GM23338 (cell line): ENCODE measurements at regions not wholly inside any gene's neighbourhood (a gene's known extent, or its start where the extent isn't known, plus 50 kb on each side); places are given as distances from the start of the nearest gene placed in this dataset.

ENCODE experiments used
- ATAC-seq: fragments of 200-7000 bp; cut with Tn5 transposase; 3 replicates; pipeline ENCODE4 v1.9.1; 2020
- DNase-seq: peaks from one replicate; pipeline ENCODE4 v3.0.0-alpha.2; 2015; ENCODE audit warnings: low spot score
- H2AFZ ChIP-seq: fragments of 200-600 bp; sonication (generic); 2 replicates; pipeline ENCODE4 v1.8.0; 2016; ENCODE audit warnings: antibody characterized with exemption, mild to moderate bottlenecking, moderate library complexity
- H3F3A ChIP-seq: fragments of 200-600 bp; sonication (generic); replicated peaks from 2 replicates; pipeline ENCODE4 v1.8.0; 2017; ENCODE audit warnings: antibody characterized with exemption, mixed run types, low read depth
- H3K27ac ChIP-seq: fragments of 200-600 bp; sonication (generic); 2 replicates; pipeline ENCODE4 v1.6.1; 2016; ENCODE audit warnings: low read depth
- H3K27me3 ChIP-seq: fragments of 200-600 bp; sonication (generic); 2 replicates; pipeline ENCODE4 v1.8.0; 2016; ENCODE audit warnings: mild to moderate bottlenecking, mixed run types, moderate library complexity; ENCODE audit not compliant: insufficient read depth
- H3K36me3 ChIP-seq: fragments of 200-600 bp; sonication (generic); 2 replicates; pipeline ENCODE4 v1.8.0; 2016; ENCODE audit warnings: mild to moderate bottlenecking; ENCODE audit not compliant: insufficient read depth
- H3K4me1 ChIP-seq: fragments of 200-600 bp; sonication (generic); 2 replicates; pipeline ENCODE4 v1.8.0; 2016; ENCODE audit warnings: mild to moderate bottlenecking, moderate library complexity; ENCODE audit not compliant: insufficient read depth
- H3K4me2 ChIP-seq: fragments of 200-600 bp; sonication (generic); 2 replicates; pipeline ENCODE4 v1.7.1; 2017; ENCODE audit warnings: mixed run types
- H3K4me3 ChIP-seq: fragments of 200-600 bp; sonication (generic); 2 replicates; pipeline ENCODE4 v1.6.1; 2016; ENCODE audit warnings: mixed run types
- H3K79me2 ChIP-seq: fragments of 200-600 bp; sonication (generic); replicated peaks from 2 replicates; pipeline ENCODE4 v1.8.0; 2017; ENCODE audit warnings: mild to moderate bottlenecking; ENCODE audit not compliant: insufficient read depth
- H3K9me2 ChIP-seq: fragments of 200-600 bp; sonication (generic); 2 replicates; pipeline ENCODE4 v1.8.0; 2017; ENCODE audit not compliant: insufficient read depth
- H4K20me1 ChIP-seq: fragments of 200-600 bp; sonication (generic); replicated peaks from 2 replicates; pipeline ENCODE4 v1.8.0; 2017; ENCODE audit warnings: mild to moderate bottlenecking; ENCODE audit not compliant: insufficient read depth
- H3K27ac Mint-ChIP-seq: 2 replicates; pipeline ENCODE4 v1.8.0; 2020; ENCODE audit warnings: inconsistent platforms, mild to moderate bottlenecking, moderate library complexity, mixed read lengths
- H3K27me3 Mint-ChIP-seq: 3 replicates; pipeline ENCODE4 v1.8.0; 2022; ENCODE audit warnings: low read depth, mild to moderate bottlenecking, moderate library complexity, mixed read lengths, inconsistent platforms; ENCODE audit not compliant: insufficient read depth, poor library complexity
- H3K36me3 Mint-ChIP-seq: 3 replicates; pipeline ENCODE4 v1.8.0; 2021; ENCODE audit warnings: low read depth, mild to moderate bottlenecking, inconsistent platforms, moderate library complexity, mixed read lengths
- H3K4me1 Mint-ChIP-seq: 3 replicates; pipeline ENCODE4 v1.8.0; 2020; ENCODE audit warnings: mild to moderate bottlenecking, inconsistent platforms, mixed read lengths
- H3K4me3 Mint-ChIP-seq: 3 replicates; pipeline ENCODE4 v1.8.0; 2021; ENCODE audit warnings: moderate library complexity, mild to moderate bottlenecking, inconsistent platforms, mixed read lengths
- H3K9me3 Mint-ChIP-seq: 3 replicates; pipeline ENCODE4 v1.8.0; 2020; ENCODE audit warnings: moderate library complexity, mild to moderate bottlenecking, inconsistent platforms, mixed read lengths
- CREB1 ChIP-seq: fragments of 250-450 bp; sonication (Bioruptor Pico); IDR thresholded peaks from 2 replicates; pipeline ENCODE4 v1.5.0; 2020; ENCODE audit warnings: low read depth, mild to moderate bottlenecking, moderate library complexity
- CTCF ChIP-seq, 2 experiments: fragments of 200-600 bp in 1 of 2; sonication (generic) in 1 of 2; conservative IDR thresholded peaks; 2 replicates each; pipeline versions ENCODE4 v1.5.1 to v1.6.1; 2016 to 2017; ENCODE audit warnings: antibody characterized with exemption in 2 of 2, low read depth in 2 of 2, mild to moderate bottlenecking in 2 of 2, moderate library complexity in 1 of 2
- ETS1 ChIP-seq: IDR thresholded peaks from 2 replicates; pipeline ENCODE4 v1.6.1; 2016; ENCODE audit warnings: antibody characterized with exemption
- EZH2 ChIP-seq: fragments of 200-600 bp; sonication (generic); IDR thresholded peaks from one replicate; pipeline ENCODE4 v1.8.0; 2017; ENCODE audit warnings: antibody characterized with exemption, mild to moderate bottlenecking, low read depth; ENCODE audit not compliant: unreplicated experiment
- EZH2phosphoT487 ChIP-seq: fragments of 200-600 bp; sonication (generic); IDR thresholded peaks from one replicate; pipeline ENCODE4 v1.8.1; 2018; ENCODE audit warnings: antibody characterized with exemption; ENCODE audit not compliant: unreplicated experiment
- JUNB ChIP-seq: IDR thresholded peaks from one replicate; pipeline ENCODE4 v1.6.1; 2016; ENCODE audit warnings: antibody characterized with exemption; ENCODE audit not compliant: unreplicated experiment
- NANOG ChIP-seq: IDR thresholded peaks from 2 replicates; pipeline ENCODE4 v1.6.1; 2016; ENCODE audit warnings: antibody characterized with exemption, borderline replicate concordance
- POLR2AphosphoS5 ChIP-seq: IDR thresholded peaks from 2 replicates; pipeline ENCODE4 v1.6.1; 2016; ENCODE audit warnings: antibody characterized with exemption, low read depth
- REST ChIP-seq: IDR thresholded peaks from one replicate; pipeline ENCODE4 v1.6.1; 2018; ENCODE audit warnings: antibody characterized with exemption; ENCODE audit not compliant: unreplicated experiment
- STAT1 ChIP-seq: IDR thresholded peaks from one replicate; pipeline ENCODE4 v1.6.1; 2016; ENCODE audit warnings: antibody characterized with exemption; ENCODE audit not compliant: unreplicated experiment
- ZNF114 ChIP-seq: fragments of 250-450 bp; sonication (Bioruptor Pico); IDR thresholded peaks from 2 replicates; pipeline ENCODE4 v1.5.0; 2020; ENCODE audit warnings: mild to moderate bottlenecking, moderate library complexity
- ZNF331 ChIP-seq: fragments of 250-450 bp; sonication (Bioruptor Pico); IDR thresholded peaks from 2 replicates; pipeline ENCODE4 v1.5.0; 2020; ENCODE audit warnings: low read depth, mild to moderate bottlenecking, moderate library complexity
- ZNF462 ChIP-seq: fragments of 250-450 bp; sonication (Bioruptor Pico); IDR thresholded peaks from 2 replicates; pipeline ENCODE4 v1.5.0; 2020; ENCODE audit warnings: mild to moderate bottlenecking, moderate library complexity

GRCh38 chr13:93036380-93036779, 190.2 kb upstream of the GPC6 start:
- no peak for ATAC-seq
- H3F3A ChIP-seq, result no peaks in the 10 kb centered on the region
- Mint-ChIP-seq H3K9me3 (peaks cover 6% of the 10 kb centered on the region; the same call in 1 of the 3 replicates), H3K36me3 (no peaks in the 10 kb centered on the region), H3K4me3 (no peak overlapping the region), H3K27me3 (peaks cover 2% of the 10 kb centered on the region), H3K27ac (no peak overlapping the region), H3K4me1 (peaks cover 5% of the 10 kb centered on the region; the same call in 2 of the 3 replicates)
- no peak overlapping the region for H2AFZ ChIP-seq
- 0 out of 2 replicates have a peak, but pooled peaks cover 2% of the 10 kb centered on the region for H3K9me2 ChIP-seq
- H3K4me1 ChIP-seq, result no peaks in the 10 kb centered on the region
- no peak overlapping the region for H3K4me3 ChIP-seq
- H3K4me2 ChIP-seq, result no peak overlapping the region
- TF ChIP-seq EZH2phosphoT487 (no peak), ZNF331 (CRISPR knock-in tag) (no peak), EZH2 (no peak), NANOG (no peak), POLR2AphosphoS5 (no peak), CTCF (conservative IDR thresholded peaks at IDR 0.05; ENCODE audit: low read depth in 2 of 2) (no peak), ZNF462 (CRISPR knock-in tag) (no peak), ETS1 (no peak), CREB1 (CRISPR knock-in tag) (no peak), JUNB (no peak), REST (no peak), STAT1 (no peak), ZNF114 (CRISPR knock-in tag) (no peak)
- no peaks in the 10 kb centered on the region for H3K27me3 ChIP-seq
- H3K36me3 ChIP-seq, result no peaks in the 10 kb centered on the region
- no peak for DNase-seq
- H3K27ac ChIP-seq, result no peak overlapping the region
- H3K79me2 ChIP-seq, result no peaks in the 10 kb centered on the region
- no peaks in the 10 kb centered on the region for H4K20me1 ChIP-seq
